K562 (cell line): ENCODE measurements at regions not wholly inside any gene's neighbourhood (a gene's known extent, or its start where the extent isn't known, plus 50 kb on each side); places are given as distances from the start of the nearest gene placed in this dataset.

ENCODE experiments used
- ATAC-seq: fragments of 200-7000 bp; cut with Tn5 transposase; 3 replicates; pipeline ENCODE4 v1.9.1; 2020; ENCODE audit warnings: moderate library complexity
- BruUV-seq: library from RNA; stranded (reverse); fragments of 400-500 nt; replicated peaks from 2 replicates; lab custom pipeline; 2021; lab: Mats Ljungman, UMichigan
- CTCF ChIA-PET: fragments of 300-600 bp; formaldehyde crosslinking; extraction: SDS; loops from one replicate; lab custom pipeline; 2021; ENCODE audit warnings: low intra/inter-chr PET ratio; lab: Yijun Ruan, JAX
- POLR2A ChIA-PET: fragments of 300-600, 350-650 bp; sonication (Branson Sonifier 250); formaldehyde crosslinking; extraction: SDS; loops from one replicate; lab custom pipeline; 2021; ENCODE audit warnings: antibody characterized with exemption, inconsistent platforms; lab: Yijun Ruan, JAX
- DNase-seq, 4 experiments: peaks; one replicate each; pipeline versions ENCODE4 v3.0.0 to v3.0.0-alpha.2; 2011 to 2018; ENCODE audit warnings: low spot score in 3 of 4, mixed read lengths in 3 of 4; ENCODE audit errors: extremely low read depth in 1 of 4
- FAIRE-seq: peaks from 2 replicates; lab custom pipeline; 2011; peaks lifted over from hg19 to GRCh38; lab: Jason Lieb, UNC
- H2AFZ ChIP-seq: 2 replicates; pipeline ENCODE4 v1.6.0; 2011; ENCODE audit warnings: low read depth, low read length, control low read depth, inconsistent platforms
- H3K27ac ChIP-seq: fragments of 200-600 bp; 3 replicates; pipeline ENCODE4 v1.8.0; 2011; ENCODE audit warnings: low read depth, mild to moderate bottlenecking, control low read depth, inconsistent platforms, low read length, moderate library complexity, mixed read lengths; ENCODE audit errors: extremely low read depth
- H3K27me3 ChIP-seq, 2 experiments: fragments of 300-600 bp in 1 of 2; 2 replicates in 1 of 2; 3 replicates in 1 of 2; pipeline versions ENCODE4 v1.6.0 to v1.8.0; 2011; ENCODE audit warnings: inconsistent platforms in 2 of 2, low read length in 2 of 2, mild to moderate bottlenecking in 1 of 2, mixed read lengths in 1 of 2, moderate library complexity in 1 of 2; ENCODE audit not compliant: control insufficient read depth in 2 of 2, insufficient read depth in 2 of 2
- H3K36me3 ChIP-seq: fragments of 300-600 bp; 3 replicates; pipeline ENCODE4 v1.8.0; 2011; ENCODE audit warnings: mild to moderate bottlenecking, low read length, inconsistent platforms; ENCODE audit not compliant: control insufficient read depth, insufficient read depth
- H3K4me1 ChIP-seq, 2 experiments: fragments of 200-600 bp in 1 of 2; replicated peaks in 1 of 2; 2 replicates in 1 of 2; 3 replicates in 1 of 2; pipeline versions ENCODE4 v1.5.1 to v1.8.0; 2011; ENCODE audit warnings: inconsistent platforms in 2 of 2, low read length in 2 of 2, mild to moderate bottlenecking in 1 of 2, mixed read lengths in 1 of 2, moderate library complexity in 1 of 2; ENCODE audit not compliant: control insufficient read depth in 2 of 2, insufficient read depth in 2 of 2
- H3K4me2 ChIP-seq: 2 replicates; pipeline ENCODE4 v1.6.1; 2011; ENCODE audit warnings: low read length, control low read depth, inconsistent platforms, mixed read lengths; ENCODE audit not compliant: insufficient read depth
- H3K4me3 ChIP-seq: fragments of 200-600 bp; sonication (generic), shearing (Covaris generic); 2 replicates; pipeline ENCODE4 v1.5.1; 2016; ENCODE audit warnings: control low read depth, inconsistent platforms
- H3K79me2 ChIP-seq: fragments of 200-600 bp; 3 replicates; pipeline ENCODE4 v1.8.0; 2011; ENCODE audit warnings: low read length, inconsistent platforms; ENCODE audit not compliant: control insufficient read depth, insufficient read depth
- H3K9ac ChIP-seq, 2 experiments: 2 replicates each; pipeline versions ENCODE4 v1.6.0 to v1.6.1; 2011; ENCODE audit warnings: low read depth in 2 of 2, low read length in 2 of 2, control low read depth in 1 of 2, inconsistent platforms in 1 of 2, mild to moderate bottlenecking in 1 of 2, mixed read lengths in 1 of 2; ENCODE audit not compliant: insufficient read depth in 1 of 2
- H3K9me1 ChIP-seq: one replicate; pipeline ENCODE4 v1.6.0; 2011; ENCODE audit warnings: inconsistent platforms, mild to moderate bottlenecking, low read length, moderate library complexity; ENCODE audit not compliant: control insufficient read depth, insufficient read depth
- H3K9me3 ChIP-seq: replicated peaks from 2 replicates; pipeline ENCODE4 v1.5.1; 2011; ENCODE audit warnings: low read depth, low read length, inconsistent platforms; ENCODE audit not compliant: control insufficient read depth, insufficient read depth
- H4K20me1 ChIP-seq: replicated peaks from 2 replicates; pipeline ENCODE4 v1.6.1; 2011; ENCODE audit warnings: low read length, inconsistent platforms, mixed read lengths; ENCODE audit not compliant: control insufficient read depth, insufficient read depth
- ARID2 ChIP-seq: fragments of 450-650 bp; IDR thresholded peaks from 2 replicates; pipeline ENCODE4 v1.6.1; 2017; ENCODE audit warnings: antibody characterized with exemption, mild to moderate bottlenecking
- ARNT ChIP-seq, 2 experiments: fragments of 450-650 bp; IDR thresholded peaks; 2 replicates each; pipeline ENCODE4 v1.6.1; 2016; ENCODE audit warnings: mild to moderate bottlenecking in 1 of 2
- BACH1 ChIP-seq: fragments of 200-800 bp; sonication (Bioruptor generic); IDR thresholded peaks from 2 replicates; pipeline ENCODE4 v1.6.1; 2016; ENCODE audit warnings: missing genetic modification characterization, missing compliant biosample characterization
- DPF2 ChIP-seq: fragments of 450-650 bp; IDR thresholded peaks from 2 replicates; pipeline ENCODE4 v1.6.1; 2016
- RBM39 ChIP-seq: fragments of 200-400 bp; formaldehyde crosslinking; optimal IDR thresholded peaks from 2 replicates; pipeline ENCODE3; 2018; ENCODE audit warnings: low read depth, low read length
- SMAD3 ChIP-seq: fragments of 450-650 bp; formaldehyde crosslinking; conservative IDR thresholded peaks from 2 replicates; pipeline ENCODE4 v1.4.0; 2020; ENCODE audit warnings: mild to moderate bottlenecking
- STAG1 ChIP-seq: sonication (generic); formaldehyde crosslinking; IDR thresholded peaks from 2 replicates; pipeline ENCODE4 v1.5.0; 2020; ENCODE audit warnings: missing genetic modification reagents, borderline replicate concordance
- TFE3 ChIP-seq: fragments of 450-650 bp; formaldehyde crosslinking; IDR thresholded peaks from 2 replicates; pipeline ENCODE4 v1.4.0; 2020; ENCODE audit warnings: mild to moderate bottlenecking, mixed read lengths
- WGBS: fragments of 100-300 bp; shearing (Covaris generic); methylation state at CpG from one replicate; pipeline ENCODE4 v1.1.6; 2016; ENCODE audit warnings: low coverage, mixed read lengths; ENCODE audit not compliant: insufficient coverage; ENCODE audit errors: missing lambda C conversion rate; 5-methylcytosine and 5-hydroxymethylcytosine counted together
- in situ Hi-C: fragments of 300-500 bp; cut with MboI; formaldehyde crosslinking; loops from 4 replicates; pipeline ENCODE4 v1.15.0; 2018; ENCODE audit warnings: inconsistent platforms, mixed read lengths
- intact Hi-C: fragments of 100-400 bp; cut with micrococcal nuclease; formaldehyde crosslinking; loops from 2 replicates; pipeline ENCODE4 v1.14.2; 2022

DNA sequence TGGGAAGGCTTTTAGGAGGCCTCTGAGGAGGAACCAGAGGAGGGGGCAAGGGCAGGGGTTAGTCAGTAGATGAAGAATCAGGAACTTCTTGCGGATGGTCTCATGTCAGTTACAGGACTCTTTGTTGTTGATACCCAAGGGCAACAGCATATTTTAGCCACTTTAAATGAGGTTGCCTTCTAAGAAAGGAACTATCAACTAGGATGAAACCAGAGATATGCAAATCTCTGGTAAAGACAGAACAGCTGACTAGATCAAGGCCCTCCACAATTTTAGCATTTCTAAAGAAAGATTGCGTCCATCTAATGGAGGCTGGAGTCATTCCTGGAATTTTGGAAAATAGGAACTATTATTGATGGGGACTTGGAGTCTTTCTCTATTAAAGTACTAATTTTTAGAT, 57.7 kb upstream of the KLF4 start:
- FAIRE-seq (no peak), ATAC-seq (no peak), DNase-seq (no peak)
- no peaks in the 10 kb centered on the region for H4K20me1 ChIP-seq
- no peak overlapping the region for H2AFZ ChIP-seq
- 0 out of 2 replicates have a peak, but pooled peaks have one; percentile 0 for TF ChIP-seq BACH1 (tag)
- no peak for TF ChIP-seq ARNT (IDR thresholded peaks at IDR 0.05)
- TF ChIP-seq STAG1 (CRISPR knock-in tag): no peak
- no peak for TF ChIP-seq SMAD3
- no peak for TF ChIP-seq DPF2
- TF ChIP-seq RBM39: no peak
- TF ChIP-seq TFE3 (CRISPR knock-in tag): peak; percentile 78
- no peak for TF ChIP-seq ARID2
- no peaks in the 10 kb centered on the region for H3K79me2 ChIP-seq
- peaks cover 5 to 7% of the 10 kb centered on the region in 2 experiments; a peak in 3 of 5 replicates for H3K27me3 ChIP-seq
- no peak overlapping the region for H3K27ac ChIP-seq
- no peak overlapping the region for H3K4me3 ChIP-seq
- H3K4me1 ChIP-seq: peaks cover 0 to 2% of the 10 kb centered on the region in 2 experiments; a peak in 1 of 5 replicates
- BruUV-seq: no TSS peak
- in situ Hi-C loops (no loop called here), intact Hi-C loops (no loop called here)
- 44% methylated on average over 2 of the region's 2 CpGs for WGBS
- H3K4me2 ChIP-seq: no peak overlapping the region
- H3K9me1 ChIP-seq: no peaks in the 10 kb centered on the region
- no peak overlapping the region for H3K9ac ChIP-seq
- H3K9me3 ChIP-seq: no peaks in the 10 kb centered on the region
- no peaks in the 10 kb centered on the region for H3K36me3 ChIP-seq
- ChIA-PET POLR2A (no interaction called here), CTCF (no interaction called here)
